GM21367 (cell line): ENCODE measurements at regions not wholly inside any gene's neighbourhood (a gene's known extent, or its start where the extent isn't known, plus 50 kb on each side); places are given as distances from the start of the nearest gene placed in this dataset.
"Not testable (repeated sequence)": the region's sequence is repeated elsewhere in the genome, so short reads cannot be mapped to it uniquely, and the experiment has no call there.

ENCODE experiments used
- ATAC-seq: cut with Tn5 transposase; IDR thresholded peaks from one replicate; pipeline ENCODE4 v1.9.1; 2021; ENCODE audit not compliant: unreplicated experiment

- no peak for ATAC-seq
Observed at GRCh38 chr2:236369661-236370062, 105.5 kb upstream of the ASB18 start.

GRCh38 chr2:236370847-236371409 lies 106.7 kb upstream of the ASB18 start:
- ATAC-seq = no peak

GRCh38 chr2:236375973-236376476 lies 111.8 kb upstream of the ASB18 start:
- no peak for ATAC-seq

- no peak for ATAC-seq
Observed at GRCh38 chr2:236376566-236377244, 112.5 kb upstream of the ASB18 start.

DNA sequence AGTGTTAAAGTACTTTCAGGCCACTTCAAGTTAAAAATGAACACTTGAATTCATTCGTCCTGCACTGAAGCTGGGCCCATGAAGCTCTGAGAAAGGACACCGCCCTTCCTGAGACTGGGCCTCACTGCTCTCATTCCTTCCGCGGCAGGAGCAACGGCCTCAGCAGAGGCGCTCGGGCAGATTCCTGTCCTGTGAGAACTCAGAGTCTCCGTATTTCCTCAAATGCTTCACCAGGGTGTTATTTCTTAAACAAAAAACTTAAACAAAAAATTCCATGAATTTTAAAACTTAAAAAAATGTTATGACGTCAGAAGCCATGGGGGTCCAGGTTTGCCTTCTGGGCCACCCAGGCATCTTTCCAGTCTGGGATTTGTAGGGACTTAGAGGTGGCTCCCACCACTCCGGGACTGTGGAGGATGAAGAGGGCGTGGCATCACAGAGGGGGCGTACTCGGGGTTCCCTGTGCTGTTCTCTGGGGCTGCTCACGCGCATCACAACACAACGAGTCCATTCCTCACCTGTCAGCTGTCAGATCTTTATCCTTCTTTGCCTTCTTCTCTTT lies 115.9 kb upstream of the ASB18 start:
- no peak for ATAC-seq

- ATAC-seq = not testable (repeated sequence)
Observed at GRCh38 chr2:236381253-236381652, 117.0 kb upstream of the ASB18 start.

- ATAC-seq = not testable (repeated sequence)
Observed at GRCh38 chr2:236389284-236390216, 125.3 kb upstream of the ASB18 start.

DNA sequence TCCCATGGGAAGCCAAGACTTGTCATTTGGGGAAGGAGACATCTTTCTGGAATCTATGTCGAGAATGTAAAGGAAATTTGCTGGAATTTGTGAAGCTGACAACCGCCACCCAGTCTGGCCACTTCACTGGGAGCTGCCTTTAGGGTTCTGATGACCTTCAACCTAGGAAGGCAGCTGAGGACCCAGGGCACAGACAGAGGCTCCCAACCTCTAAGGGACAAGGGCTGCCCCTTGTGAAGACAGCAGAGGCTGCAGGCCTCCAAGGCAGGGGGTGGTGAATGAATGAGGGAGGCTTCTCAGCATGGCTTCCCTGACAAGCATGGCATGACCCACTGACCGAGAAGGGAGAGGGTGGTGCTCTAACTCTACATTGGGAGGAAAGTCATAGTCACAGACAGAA lies 128.9 kb upstream of the ASB18 start:
- ATAC-seq = no peak

DNA sequence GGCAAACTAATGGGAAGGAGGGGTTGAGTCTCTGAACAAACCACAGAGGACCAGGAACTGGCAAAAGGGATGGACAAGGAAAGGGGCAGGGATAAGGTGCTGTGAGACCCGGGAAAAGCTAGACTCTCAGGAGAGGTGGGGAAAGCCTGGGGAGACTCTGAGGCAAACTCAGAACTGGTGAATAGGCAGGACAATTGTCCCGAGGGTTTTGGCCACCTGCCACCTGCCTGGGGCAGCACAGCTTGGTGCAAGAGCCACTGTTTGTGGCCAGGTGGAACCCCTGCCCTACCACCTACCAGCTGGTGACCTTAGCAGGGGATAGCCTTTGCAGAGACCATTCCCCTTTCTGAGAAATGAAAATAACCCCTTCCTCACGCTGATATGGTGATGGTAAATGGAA lies 129.4 kb upstream of the ASB18 start:
- ATAC-seq = no peak

GRCh38 chr2:236394571-236394970 lies 130.4 kb upstream of the ASB18 start:
- ATAC-seq = no peak

GRCh38 chr2:236395067-236395466 lies 130.9 kb upstream of the ASB18 start:
- no peak for ATAC-seq

DNA sequence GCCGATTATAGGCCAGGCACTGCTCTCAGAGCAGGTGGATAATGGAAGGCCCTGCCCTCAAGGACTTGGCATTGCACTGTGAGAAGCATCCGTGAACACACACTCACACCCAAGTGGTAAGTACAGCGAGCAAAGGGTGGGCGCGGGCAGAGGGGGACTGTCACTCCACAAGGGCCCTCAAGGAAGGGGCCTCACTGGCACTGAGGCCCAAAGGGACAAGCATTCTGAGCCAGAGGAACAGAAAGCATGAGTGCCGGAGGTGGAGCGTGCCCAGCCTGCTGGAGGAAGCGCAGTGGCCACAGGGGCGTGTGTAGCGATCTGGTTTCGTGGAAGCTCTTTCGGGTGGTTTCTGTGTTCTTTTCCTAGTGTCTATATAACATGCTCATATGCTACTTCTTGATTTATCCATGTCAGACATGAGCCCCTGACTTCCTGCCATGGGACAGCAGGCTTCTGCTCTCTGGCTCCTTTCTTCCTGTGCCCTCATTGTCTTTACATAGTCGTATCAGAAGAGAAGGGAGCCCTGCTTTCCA lies 132.7 kb upstream of the ASB18 start:
- ATAC-seq = no peak

- no peak for ATAC-seq
Observed at GRCh38 chr2:236397681-236398080, 133.5 kb upstream of the ASB18 start.

DNA sequence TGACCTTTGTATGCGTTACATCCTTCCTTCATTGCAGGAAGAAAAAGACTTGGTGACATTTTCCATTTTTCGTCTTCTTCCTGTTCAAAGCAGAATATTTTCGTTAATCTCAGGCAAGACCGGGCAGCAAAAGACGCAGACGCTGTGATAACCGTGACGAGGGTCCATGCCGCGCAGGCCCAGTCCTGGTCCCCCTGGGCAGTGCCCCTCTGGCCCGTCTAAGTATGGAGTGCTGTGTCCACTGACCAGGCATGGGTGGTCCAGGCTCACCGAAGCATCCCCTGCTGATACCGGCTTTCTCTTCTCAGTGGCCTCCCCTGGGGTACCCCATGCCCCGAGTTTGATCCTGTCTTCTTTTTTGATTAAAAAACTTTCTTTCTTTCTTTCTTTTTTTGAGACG lies 135.2 kb upstream of the ASB18 start:
- no peak for ATAC-seq

DNA sequence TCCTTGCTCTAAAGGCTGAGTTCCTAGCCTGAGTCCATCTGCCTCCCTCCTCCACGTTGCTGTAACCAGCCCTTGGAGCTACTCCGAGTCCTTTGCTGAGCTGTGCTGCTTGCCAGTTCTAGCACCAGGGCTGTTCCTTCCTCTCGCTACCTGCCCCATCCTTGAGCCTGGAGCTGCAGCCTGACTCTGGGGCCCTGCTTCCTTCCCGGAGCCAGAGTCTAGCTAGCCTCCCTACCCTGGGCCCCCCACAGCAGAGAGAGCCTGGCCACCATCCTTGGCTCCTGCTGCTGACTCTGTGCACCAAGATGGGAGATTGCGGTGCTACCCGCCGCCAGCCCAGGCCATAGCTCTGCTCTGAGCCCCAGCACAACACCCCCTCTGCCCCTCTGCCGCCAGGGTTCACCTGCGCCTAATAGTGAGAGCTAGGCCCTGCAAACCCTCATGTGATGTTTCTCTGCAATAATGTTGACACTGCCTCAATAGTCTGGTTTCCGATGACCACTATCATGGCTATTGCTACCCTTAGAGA lies 135.9 kb upstream of the ASB18 start:
- no peak for ATAC-seq

DNA sequence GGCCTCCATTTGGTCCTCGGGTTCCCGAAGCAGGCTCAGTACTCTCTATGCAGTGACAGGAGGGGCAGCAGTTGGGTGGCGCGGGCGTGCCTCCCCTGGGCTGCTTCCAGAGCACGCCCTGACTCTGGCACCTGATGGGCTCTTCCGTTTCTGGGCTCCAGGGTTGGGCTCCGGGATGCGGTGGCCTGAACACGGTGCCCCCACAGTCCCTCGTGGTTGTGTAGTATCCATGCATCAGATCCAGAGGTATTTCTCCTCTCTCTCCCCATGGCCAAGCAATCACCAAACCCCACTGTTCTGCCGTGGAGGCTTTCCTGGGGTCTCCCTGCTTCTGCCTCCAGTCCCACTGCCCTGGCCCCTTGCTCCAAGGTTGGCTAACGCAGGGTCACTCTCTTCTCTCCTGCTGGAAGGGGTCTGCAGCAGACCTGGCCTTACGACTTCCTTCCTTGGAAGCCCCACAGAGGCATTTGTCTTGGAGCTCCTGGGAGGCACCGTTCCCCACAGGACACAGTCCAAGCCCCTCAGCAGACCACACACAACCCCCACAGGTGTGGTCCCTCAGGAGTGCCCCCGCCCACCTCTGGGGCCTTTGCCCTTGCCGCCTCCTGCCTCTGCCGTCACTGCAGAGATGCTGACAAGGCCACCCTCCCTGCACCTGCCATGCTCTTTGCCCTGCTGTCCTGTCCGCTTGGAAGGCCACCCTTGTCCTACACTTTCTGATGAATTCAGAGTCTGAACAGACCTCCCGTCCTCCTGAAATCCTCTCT lies 136.6 kb upstream of the ASB18 start:
- ATAC-seq = no peak

- no peak for ATAC-seq
Observed at GRCh38 chr2:236402033-236402790, 138.0 kb upstream of the ASB18 start.

DNA sequence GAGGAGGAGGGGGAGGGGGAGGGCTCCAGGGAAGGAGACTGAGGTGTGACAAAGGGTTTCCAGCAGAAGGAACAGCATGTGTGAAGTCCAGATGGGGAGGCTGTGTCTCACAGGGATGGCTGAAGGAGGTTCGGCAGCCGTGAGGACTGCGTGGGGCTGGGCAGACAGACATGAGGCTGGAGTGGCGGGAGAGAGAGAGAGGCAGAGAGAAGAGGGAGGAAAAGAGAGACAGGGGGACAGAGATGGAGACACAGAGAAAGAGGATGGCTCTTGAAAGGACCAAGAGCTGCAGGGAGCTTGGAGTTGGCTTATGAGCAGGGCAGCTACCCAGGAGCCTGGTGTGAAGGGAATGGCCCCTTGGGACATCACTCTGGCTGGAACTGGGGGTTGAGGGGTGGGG lies 138.9 kb upstream of the ASB18 start:
- ATAC-seq = no peak

GRCh38 chr2:236403811-236404210 lies 139.6 kb upstream of the ASB18 start:
- ATAC-seq = no peak
